ENCODE measurements at regions not wholly inside any gene's neighbourhood (a gene's known extent, or its start where the extent isn't known, plus 50 kb on each side); places are given as distances from the start of the nearest gene placed in this dataset.

DNA sequence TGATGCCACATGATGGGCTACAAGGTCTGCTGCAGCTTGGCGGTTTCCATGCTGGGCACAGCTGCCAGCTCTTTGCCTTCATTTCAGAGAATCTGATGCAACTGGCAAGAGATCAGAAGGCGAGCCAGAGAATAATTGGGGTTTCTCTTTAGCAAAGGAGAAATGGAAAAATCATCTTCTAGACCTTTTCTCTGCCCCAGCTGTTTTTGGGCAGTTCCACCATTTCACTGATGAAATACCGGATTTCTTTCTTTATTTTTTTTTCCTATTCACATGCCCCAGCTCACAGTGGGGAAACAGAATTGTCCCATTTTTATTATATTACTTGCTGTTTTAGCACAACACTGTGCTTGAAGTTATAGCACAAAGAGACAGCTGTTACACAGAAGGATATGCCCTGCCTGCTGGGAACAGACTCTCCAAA, 439.3 kb upstream of the GOT2 start:
- TF ChIP-seq, protein P1, sequence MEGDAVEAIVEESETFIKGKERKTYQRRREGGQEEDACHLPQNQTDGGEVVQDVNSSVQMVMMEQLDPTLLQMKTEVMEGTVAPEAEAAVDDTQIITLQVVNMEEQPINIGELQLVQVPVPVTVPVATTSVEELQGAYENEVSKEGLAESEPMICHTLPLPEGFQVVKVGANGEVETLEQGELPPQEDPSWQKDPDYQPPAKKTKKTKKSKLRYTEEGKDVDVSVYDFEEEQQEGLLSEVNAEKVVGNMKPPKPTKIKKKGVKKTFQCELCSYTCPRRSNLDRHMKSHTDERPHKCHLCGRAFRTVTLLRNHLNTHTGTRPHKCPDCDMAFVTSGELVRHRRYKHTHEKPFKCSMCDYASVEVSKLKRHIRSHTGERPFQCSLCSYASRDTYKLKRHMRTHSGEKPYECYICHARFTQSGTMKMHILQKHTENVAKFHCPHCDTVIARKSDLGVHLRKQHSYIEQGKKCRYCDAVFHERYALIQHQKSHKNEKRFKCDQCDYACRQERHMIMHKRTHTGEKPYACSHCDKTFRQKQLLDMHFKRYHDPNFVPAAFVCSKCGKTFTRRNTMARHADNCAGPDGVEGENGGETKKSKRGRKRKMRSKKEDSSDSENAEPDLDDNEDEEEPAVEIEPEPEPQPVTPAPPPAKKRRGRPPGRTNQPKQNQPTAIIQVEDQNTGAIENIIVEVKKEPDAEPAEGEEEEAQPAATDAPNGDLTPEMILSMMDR (IDR thresholded peaks at IDR 0.05; ENCODE audit: borderline replicate concordance, insufficient read depth, low read depth, low read length) = no peak
- no peak overlapping the region for H3K4me3 ChIP-seq (ENCODE audit: low read depth, low read length)

DNA sequence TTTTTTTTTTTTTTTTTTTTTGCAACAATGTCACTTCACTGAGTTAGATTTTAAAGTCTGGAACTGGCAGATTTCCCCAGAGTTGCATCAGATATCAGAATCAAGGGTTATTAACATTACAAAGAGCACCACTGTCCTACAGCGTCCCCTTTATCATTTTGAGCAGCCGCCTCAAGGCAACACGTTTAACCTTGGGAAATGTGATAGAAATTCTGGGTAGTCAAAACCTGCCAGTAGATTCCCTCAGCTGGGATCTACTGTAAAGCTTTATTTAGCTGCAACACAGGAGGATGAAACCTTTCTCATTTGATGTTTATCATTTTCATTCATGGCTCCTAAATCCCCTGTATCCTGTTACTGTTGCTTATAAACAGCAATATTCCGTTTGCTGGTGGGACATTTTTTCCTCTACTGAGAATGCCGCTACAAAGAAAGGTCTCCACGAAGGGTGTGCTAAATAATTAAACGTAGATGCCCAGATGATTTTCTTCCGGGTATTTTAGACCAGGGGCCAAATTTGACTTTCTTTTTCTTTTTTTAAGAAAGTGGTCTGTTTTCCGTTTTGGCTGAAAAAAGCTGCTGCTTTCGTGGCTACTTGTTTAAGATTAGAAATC, 436.1 kb upstream of the GOT2 start:
- TF ChIP-seq, protein P1 (IDR thresholded peaks at IDR 0.05; ENCODE audit: borderline replicate concordance, insufficient read depth, low read depth, low read length) = no peak
- no peak overlapping the region for H3K4me3 ChIP-seq (ENCODE audit: low read depth, low read length)

DNA sequence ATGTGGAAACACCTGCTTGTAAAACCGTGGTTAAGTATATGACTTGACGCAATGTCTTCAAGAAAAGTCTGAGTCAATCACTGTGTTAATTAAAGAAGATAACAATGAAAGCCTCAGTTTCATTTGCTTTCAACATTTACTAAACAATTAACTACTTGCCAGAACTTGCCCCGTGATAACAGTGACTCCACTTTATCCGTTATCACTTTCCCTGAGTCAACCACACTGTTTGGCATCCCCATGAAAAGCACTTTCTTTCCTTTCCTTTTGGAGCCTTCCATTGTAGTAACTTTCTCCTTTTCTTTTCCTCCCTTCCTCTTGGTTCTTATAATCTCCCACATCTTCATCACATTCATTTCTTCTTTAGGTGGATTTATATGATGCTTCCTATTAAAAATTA, 435.1 kb upstream of the GOT2 start:
- TF ChIP-seq, protein P1 (IDR thresholded peaks at IDR 0.05; ENCODE audit: borderline replicate concordance, insufficient read depth, low read depth, low read length) = no peak
- no peak overlapping the region for H3K4me3 ChIP-seq (ENCODE audit: low read depth, low read length)

DNA sequence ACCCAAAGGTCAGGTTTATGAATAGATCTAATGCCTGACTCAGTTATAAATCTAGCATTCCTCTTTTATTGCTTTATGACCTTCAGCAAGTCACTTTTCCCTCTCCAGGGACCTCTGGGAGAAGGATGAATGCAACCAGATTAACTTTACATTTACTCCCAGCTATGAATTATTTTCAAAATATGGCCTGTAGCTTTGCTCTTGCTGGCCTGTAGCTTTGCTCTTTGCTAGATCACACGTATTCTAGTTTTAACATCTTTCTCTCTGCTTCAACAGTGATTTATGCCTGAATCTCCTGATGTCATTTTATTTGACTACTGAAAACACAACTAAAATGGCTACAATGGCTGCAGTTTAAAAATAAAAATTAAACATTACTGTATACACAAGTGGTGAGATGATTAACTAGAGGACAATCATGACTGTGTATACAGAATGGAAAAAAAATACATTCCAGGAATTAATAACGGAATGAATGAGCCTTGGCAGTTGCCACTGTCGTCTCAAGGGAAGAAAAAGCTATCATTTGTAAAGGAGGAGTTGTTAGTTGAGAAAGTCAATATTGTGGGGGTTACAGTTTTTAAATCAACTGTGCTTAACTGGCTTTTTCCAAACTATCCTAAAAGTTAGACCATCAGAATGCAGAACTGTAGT, 434.5 kb upstream of the GOT2 start:
- TF ChIP-seq, protein P1 (IDR thresholded peaks at IDR 0.05; ENCODE audit: borderline replicate concordance, insufficient read depth, low read depth, low read length) = no peak
- no peak overlapping the region for H3K4me3 ChIP-seq (ENCODE audit: low read depth, low read length)

DNA sequence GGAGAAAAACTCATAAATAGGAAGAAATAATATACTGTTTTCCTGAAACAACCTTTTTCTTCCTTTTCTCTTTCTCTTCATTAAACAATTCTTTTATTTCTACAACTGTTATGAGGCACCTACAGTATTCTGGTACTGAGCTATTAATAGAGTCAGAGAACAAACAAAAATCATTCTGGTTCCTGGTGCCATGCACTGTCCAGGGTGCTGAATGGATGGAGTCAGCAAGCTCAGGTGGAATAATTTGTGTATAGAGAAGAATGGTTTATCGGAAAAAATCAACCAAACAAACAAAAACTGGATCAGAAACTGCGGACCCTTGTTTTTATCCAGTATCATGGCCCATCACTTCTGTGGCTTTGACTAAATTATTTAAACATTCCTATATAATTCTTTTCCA, 430.3 kb upstream of the GOT2 start:
- H3K4me3 ChIP-seq (ENCODE audit: low read depth, low read length) = no peak overlapping the region
- TF ChIP-seq, protein P1 (IDR thresholded peaks at IDR 0.05; ENCODE audit: borderline replicate concordance, insufficient read depth, low read depth, low read length) = no peak

DNA sequence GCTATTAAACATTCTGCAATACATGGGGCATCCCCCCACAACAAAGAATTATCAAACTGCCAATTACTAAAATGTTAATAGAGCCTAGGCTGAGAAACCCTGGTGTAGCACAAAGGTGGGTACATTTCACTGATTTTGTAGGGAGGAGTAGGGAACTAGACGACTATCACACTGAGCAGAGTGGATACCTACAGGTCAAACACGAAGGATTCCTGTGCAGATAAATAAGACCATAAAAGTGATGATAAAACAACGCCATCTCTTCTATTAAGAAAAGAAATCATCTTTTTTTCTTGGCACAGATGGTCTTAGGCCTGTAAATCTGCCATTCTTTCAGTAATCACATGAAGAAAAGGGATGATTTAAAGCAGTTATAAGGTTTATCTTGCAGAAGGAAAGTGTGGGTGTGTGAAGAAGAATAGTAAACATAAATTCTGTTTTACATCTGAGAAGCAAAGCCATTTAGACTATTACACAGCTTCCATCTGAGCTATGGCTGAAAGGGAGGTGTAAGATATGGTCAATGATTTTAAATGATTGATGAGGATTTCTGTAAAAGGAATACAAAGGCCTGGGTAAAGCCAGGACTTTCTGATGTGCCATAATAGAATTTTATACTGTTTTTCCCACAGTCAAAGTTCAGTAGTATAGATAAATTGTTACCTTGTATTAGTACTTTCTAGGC, 429.4 kb upstream of the GOT2 start:
- no peak overlapping the region for H3K4me3 ChIP-seq (ENCODE audit: low read depth, low read length)
- TF ChIP-seq, protein P1 (IDR thresholded peaks at IDR 0.05; ENCODE audit: borderline replicate concordance, insufficient read depth, low read depth, low read length) = no peak
